Neural progenitor cell (in vitro differentiated cells): ENCODE measurements at regions not wholly inside any gene's neighbourhood (a gene's known extent, or its start where the extent isn't known, plus 50 kb on each side); places are given as distances from the start of the nearest gene placed in this dataset.

Experiments
- CTCF ChIP-seq: fragments of 200-600 bp; sonication (generic); IDR thresholded peaks from 2 replicates; pipeline ENCODE4 v1.5.1; 2017; ENCODE audit warnings: antibody characterized with exemption, mild to moderate bottlenecking
- EZH2 ChIP-seq: fragments of 200-600 bp; sonication (generic); IDR thresholded peaks from 2 replicates; pipeline ENCODE4 v1.6.1; 2017; ENCODE audit warnings: antibody characterized with exemption, mild to moderate bottlenecking, moderate library complexity

- TF ChIP-seq CTCF (no peak), EZH2 (no peak)
These were observed 959.6 kb upstream of the SLC39A10 start for GRCh38 chr2:194697439-194697838.
